GM13977 (cell line): ENCODE measurements at regions not wholly inside any gene's neighbourhood (a gene's known extent, or its start where the extent isn't known, plus 50 kb on each side); places are given as distances from the start of the nearest gene placed in this dataset.
A peak's percentile ranks its signal among the peaks of the same experiment; 100 is the strongest.

Experiments
- DNase-seq: peaks from one replicate; pipeline ENCODE4 v3.0.0; 2012; ENCODE audit warnings: low spot score
- CTCF ChIP-seq: IDR thresholded peaks from 2 replicates; pipeline ENCODE4 v1.5.1; 2012; ENCODE audit warnings: mild to moderate bottlenecking, control low read depth; ENCODE audit not compliant: insufficient read depth; ENCODE audit errors: extremely low read depth, missing control alignments
- in situ Hi-C: fragments of 300-500 bp; cut with MboI; formaldehyde crosslinking; loops from one replicate; pipeline ENCODE4 v1.12.0; 2022; ENCODE audit warnings: low sequenced_read_pairs, low pct_unique_long_range_greater_than_20kb, mixed read lengths, inconsistent platforms; ENCODE audit not compliant: unreplicated experiment

DNA sequence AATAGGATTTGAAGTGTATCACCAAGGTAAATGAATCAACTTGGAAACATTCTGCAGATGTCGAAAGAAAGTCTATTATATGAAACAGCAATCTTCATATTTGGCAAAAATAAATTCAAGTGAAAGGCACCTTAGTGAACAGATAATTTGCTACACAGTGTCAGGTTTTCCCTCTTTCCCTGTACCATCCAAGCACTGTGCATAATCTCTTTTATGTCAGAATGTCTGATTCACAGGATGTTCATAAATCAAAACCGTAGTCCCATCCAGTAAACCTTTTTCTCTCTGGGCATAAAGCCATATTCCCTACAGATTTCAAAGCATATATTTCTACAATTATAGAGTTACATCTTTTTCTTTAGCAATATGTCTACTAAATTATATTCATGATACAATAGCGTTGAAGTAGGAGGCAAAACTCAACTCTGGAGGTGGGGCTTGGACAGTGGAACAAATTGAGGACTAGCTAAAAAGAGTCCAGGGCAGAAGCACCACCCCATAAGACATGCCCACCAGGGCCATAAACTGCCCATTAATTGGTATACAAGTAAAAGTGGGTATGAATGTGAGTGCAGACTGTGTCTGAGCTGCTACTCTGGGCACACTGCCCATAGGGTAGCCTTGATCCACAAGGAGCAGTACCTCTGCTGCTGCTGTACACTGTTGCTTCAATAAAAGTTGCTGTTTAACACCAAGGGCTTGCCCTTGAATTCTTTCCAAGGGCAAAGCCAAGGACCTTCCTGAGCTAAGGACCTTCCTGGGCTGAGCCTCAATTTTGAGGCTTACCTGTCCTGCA, 72.1 kb upstream of the MYCBP2 start:
- TF ChIP-seq CTCF: no peak
- DNase-seq: no peak
- in situ Hi-C loops: no loop called here

GRCh38 chr13:77397636-77398035, 70.7 kb upstream of the MYCBP2 start:
- in situ Hi-C loops: no loop called here
- no peak for DNase-seq

DNA sequence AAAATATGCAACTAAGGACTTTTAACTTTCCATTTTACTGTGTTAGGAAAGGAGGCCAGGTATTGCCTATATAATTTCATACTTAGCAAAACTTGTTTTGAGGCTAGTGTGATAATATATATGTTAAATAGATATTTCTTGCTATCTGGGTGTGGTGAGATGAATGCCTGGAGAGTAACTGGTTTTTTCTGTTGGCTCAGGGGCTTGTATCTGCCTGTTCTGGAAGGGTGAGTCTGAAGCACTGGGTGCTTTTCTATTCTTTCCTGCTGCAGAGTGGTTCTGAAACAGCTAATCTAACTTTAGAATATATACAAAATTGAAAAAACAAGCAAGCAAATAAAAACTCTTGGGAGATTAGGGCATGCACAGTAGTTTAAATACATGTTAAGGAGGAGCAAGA, 64.6 kb upstream of the MYCBP2 start:
- TF ChIP-seq CTCF: no peak
- no peak for DNase-seq
- in situ Hi-C loops: no loop called here

More at GRCh38 chr13:77397636-77398035, 70.7 kb upstream of the MYCBP2 start:
- TF ChIP-seq CTCF: no peak

DNA sequence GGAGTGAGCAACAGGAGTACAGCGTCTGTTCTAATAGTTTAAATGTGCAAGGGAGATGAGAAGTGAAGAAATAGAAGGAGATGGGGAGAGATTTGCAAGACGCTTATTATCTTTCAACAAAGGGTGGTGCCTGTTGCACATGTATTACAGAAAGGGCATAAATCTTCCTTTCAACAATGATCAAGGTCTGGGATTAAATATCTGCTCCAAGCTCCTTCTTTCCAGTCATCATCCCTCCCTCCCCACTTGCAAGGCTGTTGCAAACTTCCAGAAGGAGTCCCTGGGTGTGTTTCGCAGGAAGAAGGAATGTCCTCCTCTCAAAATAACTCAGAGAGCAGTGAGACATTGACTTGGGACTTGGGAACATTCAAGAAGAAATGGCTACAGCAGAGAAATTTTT, 63.5 kb upstream of the MYCBP2 start:
- in situ Hi-C loops: no loop called here
- no peak for TF ChIP-seq CTCF
- no peak for DNase-seq

GRCh38 chr13:77389625-77390000, 62.7 kb upstream of the MYCBP2 start:
- in situ Hi-C loops: no loop called here
- no peak for TF ChIP-seq CTCF

GRCh38 chr13:77388944-77389624, 62.2 kb upstream of the MYCBP2 start:
- in situ Hi-C loops: no loop called here
- DNase-seq: no peak
- TF ChIP-seq CTCF: no peak

More at GRCh38 chr13:77389625-77390000, 62.7 kb upstream of the MYCBP2 start:
- peak; percentile 17 for DNase-seq
